ENCODE measurements at regions not wholly inside any gene's neighbourhood (a gene's known extent, or its start where the extent isn't known, plus 50 kb on each side); places are given as distances from the start of the nearest gene placed in this dataset.
A peak's percentile ranks its signal among the peaks of the same experiment; 100 is the strongest.

DNA sequence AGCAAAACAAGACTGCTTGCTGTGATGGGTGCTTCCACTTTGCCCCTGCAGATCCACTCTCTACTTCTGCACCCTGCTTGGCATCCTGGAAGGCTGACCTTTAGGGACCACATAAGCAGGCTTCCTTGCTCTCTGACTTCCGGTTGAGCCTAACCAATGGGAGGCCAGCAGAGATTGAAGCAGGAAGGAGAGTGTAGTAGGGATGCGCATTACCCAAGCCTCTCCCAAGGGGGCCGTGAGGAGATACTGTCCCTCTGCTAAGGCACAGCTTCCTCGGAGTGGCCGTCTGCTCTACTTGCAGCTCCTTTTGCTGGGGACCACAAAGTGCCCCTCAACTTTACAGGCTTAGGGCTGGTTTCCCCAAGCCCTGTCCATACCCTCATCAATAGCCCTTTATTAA lies 624.3 kb upstream of the TENM3 start:
- TF ChIP-seq, protein P1, sequence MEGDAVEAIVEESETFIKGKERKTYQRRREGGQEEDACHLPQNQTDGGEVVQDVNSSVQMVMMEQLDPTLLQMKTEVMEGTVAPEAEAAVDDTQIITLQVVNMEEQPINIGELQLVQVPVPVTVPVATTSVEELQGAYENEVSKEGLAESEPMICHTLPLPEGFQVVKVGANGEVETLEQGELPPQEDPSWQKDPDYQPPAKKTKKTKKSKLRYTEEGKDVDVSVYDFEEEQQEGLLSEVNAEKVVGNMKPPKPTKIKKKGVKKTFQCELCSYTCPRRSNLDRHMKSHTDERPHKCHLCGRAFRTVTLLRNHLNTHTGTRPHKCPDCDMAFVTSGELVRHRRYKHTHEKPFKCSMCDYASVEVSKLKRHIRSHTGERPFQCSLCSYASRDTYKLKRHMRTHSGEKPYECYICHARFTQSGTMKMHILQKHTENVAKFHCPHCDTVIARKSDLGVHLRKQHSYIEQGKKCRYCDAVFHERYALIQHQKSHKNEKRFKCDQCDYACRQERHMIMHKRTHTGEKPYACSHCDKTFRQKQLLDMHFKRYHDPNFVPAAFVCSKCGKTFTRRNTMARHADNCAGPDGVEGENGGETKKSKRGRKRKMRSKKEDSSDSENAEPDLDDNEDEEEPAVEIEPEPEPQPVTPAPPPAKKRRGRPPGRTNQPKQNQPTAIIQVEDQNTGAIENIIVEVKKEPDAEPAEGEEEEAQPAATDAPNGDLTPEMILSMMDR (IDR thresholded peaks at IDR 0.05; ENCODE audit: low read depth, low read length), result peak; percentile 27; the same call in 1 of the 2 replicates
- DNase-seq, result no peak
- no peaks in the 10 kb centered on the region for H3K9me3 ChIP-seq (ENCODE audit: severe bottlenecking)
- H3K27me3 ChIP-seq (ENCODE audit: insufficient read depth, low read depth, severe bottlenecking), result peaks cover 11% of the 10 kb centered on the region
- H3K27ac ChIP-seq, result no peak overlapping the region
- no peak overlapping the region for H3K4me3 ChIP-seq (ENCODE audit: low read depth, low read length)
- no peaks in the 10 kb centered on the region for H3K36me3 ChIP-seq

DNA sequence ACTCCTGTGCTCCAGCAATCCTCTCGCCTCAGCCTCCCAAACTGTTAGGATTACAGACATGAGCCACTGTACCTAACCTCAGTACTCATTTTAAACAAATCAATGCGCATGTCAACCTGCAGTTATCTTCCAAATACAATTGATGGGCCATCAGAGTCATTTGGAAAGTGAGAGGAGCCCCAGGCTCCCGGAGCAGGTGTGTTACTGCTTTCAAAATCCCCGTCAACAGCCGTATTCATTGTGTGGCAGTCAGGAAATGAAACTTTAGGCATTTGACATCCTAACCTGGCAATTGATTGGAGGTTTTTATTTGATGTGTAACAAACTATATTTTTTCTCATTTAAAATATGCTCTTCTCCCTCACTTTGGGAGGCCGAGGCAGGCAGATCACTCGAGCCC lies 623.6 kb upstream of the TENM3 start:
- Histone ChIP-seq H3K36me3 (no peaks in the 10 kb centered on the region), H3K27ac (no peak overlapping the region), H3K4me3 (ENCODE audit: low read depth, low read length) (no peak overlapping the region), H3K9me3 (ENCODE audit: severe bottlenecking) (no peaks in the 10 kb centered on the region), H3K27me3 (ENCODE audit: insufficient read depth, low read depth, severe bottlenecking) (peaks cover 12% of the 10 kb centered on the region)
- TF ChIP-seq, protein P1 (IDR thresholded peaks at IDR 0.05; ENCODE audit: low read depth, low read length), result no peak
- DNase-seq, result no peak

DNA sequence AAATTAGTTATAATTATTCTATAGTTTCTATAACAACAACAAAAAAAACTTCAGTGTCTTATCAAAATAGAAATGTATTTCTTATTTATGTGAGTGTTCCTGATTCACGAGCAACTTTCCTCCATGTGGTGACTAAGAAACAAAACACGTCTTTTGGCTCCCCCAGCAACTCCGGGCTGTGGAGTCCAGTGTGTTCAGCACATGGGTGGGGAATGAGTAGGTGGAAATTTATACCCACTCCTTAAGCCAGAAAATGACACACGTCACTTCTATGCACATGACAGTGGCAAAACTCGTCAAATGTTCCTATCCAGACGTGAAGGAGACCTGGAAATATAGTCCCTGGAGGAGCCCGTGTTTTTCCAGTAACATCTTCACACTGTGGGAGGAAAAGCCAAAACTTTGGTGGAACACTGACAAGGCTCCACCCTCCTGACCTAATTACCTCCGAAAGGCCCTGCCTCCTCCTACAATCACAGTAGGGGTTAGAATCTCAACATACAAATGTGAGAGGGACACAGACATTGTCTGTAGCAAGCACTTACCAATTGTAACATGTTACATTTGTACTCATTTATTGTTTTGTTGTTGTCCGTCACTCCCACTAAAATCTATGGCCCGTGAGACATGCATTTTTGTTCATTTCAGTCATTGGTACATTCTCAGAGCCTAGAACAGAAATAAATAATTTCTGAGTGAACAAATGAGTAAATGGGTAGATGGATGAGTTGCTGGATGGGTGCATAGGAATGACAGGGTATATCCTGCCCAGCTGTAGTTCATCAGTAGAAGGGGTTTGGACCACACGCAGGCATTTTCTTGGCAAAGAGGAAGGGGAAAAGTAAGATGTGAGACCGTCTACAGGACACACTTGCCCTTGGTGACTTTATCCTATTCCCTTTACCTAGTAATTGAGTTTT lies 605.8 kb upstream of the TENM3 start:
- Histone ChIP-seq H3K27ac (no peak overlapping the region), H3K4me3 (ENCODE audit: low read depth, low read length) (no peak overlapping the region), H3K9me3 (ENCODE audit: severe bottlenecking) (no peaks in the 10 kb centered on the region), H3K36me3 (no peaks in the 10 kb centered on the region), H3K27me3 (ENCODE audit: insufficient read depth, low read depth, severe bottlenecking) (peaks cover 35% of the 10 kb centered on the region)
- TF ChIP-seq, protein P1 (IDR thresholded peaks at IDR 0.05; ENCODE audit: low read depth, low read length), result no peak
- DNase-seq, result no peak

DNA sequence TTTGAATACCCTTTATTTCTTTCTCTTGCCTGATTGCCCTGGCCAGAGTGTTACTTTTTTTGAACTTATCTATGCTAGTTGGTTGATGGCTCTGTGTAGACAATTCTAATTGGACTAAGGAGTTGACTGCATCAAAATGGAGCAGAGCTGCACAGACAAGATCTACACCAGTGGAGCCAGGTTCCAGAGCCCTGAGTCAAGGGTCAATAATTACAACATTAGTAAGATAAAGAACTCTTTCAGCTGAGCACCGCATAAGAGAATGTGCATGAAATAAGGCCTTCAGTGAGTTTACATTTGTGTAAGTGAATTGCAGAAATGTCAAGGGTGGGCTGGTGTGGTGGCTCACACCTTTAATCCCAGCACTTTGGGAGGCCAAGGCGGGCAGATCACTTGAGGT lies 599.7 kb upstream of the TENM3 start:
- TF ChIP-seq, protein P1 (IDR thresholded peaks at IDR 0.05; ENCODE audit: low read depth, low read length), result no peak
- DNase-seq, result no peak
- H3K27ac ChIP-seq, result no peak overlapping the region
- H3K9me3 ChIP-seq (ENCODE audit: severe bottlenecking), result no peaks in the 10 kb centered on the region
- H3K27me3 ChIP-seq (ENCODE audit: insufficient read depth, low read depth, severe bottlenecking), result peaks cover 25% of the 10 kb centered on the region
- no peaks in the 10 kb centered on the region for H3K36me3 ChIP-seq
- no peak overlapping the region for H3K4me3 ChIP-seq (ENCODE audit: low read depth, low read length)

DNA sequence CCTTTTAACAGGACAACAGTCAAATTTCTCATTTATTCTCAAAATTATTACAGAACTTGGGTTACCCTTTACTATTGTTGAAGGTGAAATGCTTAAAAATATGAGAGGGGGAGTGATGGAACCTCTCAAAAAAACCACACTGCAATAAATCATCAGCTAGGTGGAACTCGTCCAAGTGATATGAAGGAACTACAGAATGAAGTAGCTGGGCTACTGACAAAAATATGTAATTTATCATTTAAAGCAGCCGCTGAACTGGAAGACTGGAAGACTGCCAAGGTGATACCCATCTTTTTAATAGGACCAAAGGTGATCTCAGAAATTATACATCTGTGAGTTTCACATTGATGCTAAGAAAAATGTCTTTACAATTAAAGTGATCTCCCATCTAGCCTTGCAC lies 597.7 kb upstream of the TENM3 start:
- no peak overlapping the region for H3K4me3 ChIP-seq (ENCODE audit: low read depth, low read length)
- peaks cover 16% of the 10 kb centered on the region for H3K27me3 ChIP-seq (ENCODE audit: insufficient read depth, low read depth, severe bottlenecking)
- H3K27ac ChIP-seq, result no peak overlapping the region
- DNase-seq, result no peak
- H3K9me3 ChIP-seq (ENCODE audit: severe bottlenecking), result no peaks in the 10 kb centered on the region
- TF ChIP-seq, protein P1 (IDR thresholded peaks at IDR 0.05; ENCODE audit: low read depth, low read length), result no peak
- no peaks in the 10 kb centered on the region for H3K36me3 ChIP-seq
